Panc1 (cell line): ENCODE measurements at regions not wholly inside any gene's neighbourhood (a gene's known extent, or its start where the extent isn't known, plus 50 kb on each side); places are given as distances from the start of the nearest gene placed in this dataset.

Experiments
- CTCF ChIP-seq: fragments of 450-650 bp; IDR thresholded peaks from 2 replicates; pipeline ENCODE4 v1.5.1; 2017; ENCODE audit warnings: mild to moderate bottlenecking
- POLR2AphosphoS5 ChIP-seq: IDR thresholded peaks from 2 replicates; pipeline ENCODE4 v1.6.1; 2012; ENCODE audit warnings: mild to moderate bottlenecking, low read depth, low read length, moderate library complexity
- REST ChIP-seq, 2 experiments: IDR thresholded peaks; 2 replicates each; pipeline ENCODE4 v1.6.1; 2011 to 2012; ENCODE audit warnings: low read depth in 2 of 2, control low read depth in 1 of 2, low read length in 1 of 2, mild to moderate bottlenecking in 1 of 2, moderate library complexity in 1 of 2; ENCODE audit not compliant: insufficient read depth in 1 of 2
- SIN3A ChIP-seq: IDR thresholded peaks from 2 replicates; pipeline ENCODE4 v1.6.1; 2012; ENCODE audit warnings: low read depth, mild to moderate bottlenecking, low read length, moderate library complexity, borderline replicate concordance; ENCODE audit not compliant: insufficient read depth
- TCF7L2 ChIP-seq: IDR thresholded peaks from 2 replicates; pipeline ENCODE4 v1.6.1; 2011; ENCODE audit warnings: mild to moderate bottlenecking, low read depth, low read length, inconsistent platforms

- TF ChIP-seq POLR2AphosphoS5 (no peak), CTCF (no peak), SIN3A (no peak), TCF7L2 (no peak), REST (IDR thresholded peaks at IDR 0.05; ENCODE audit: insufficient read depth in 1 of 2, low read depth in 2 of 2, low read length in 1 of 2) (no peak)
Measured at GRCh38 chr3:78178209-78178608, 1138.3 kb downstream of the ROBO2 start.
